HepG2 (cell line): ENCODE measurements at regions not wholly inside any gene's neighbourhood (a gene's known extent, or its start where the extent isn't known, plus 50 kb on each side); places are given as distances from the start of the nearest gene placed in this dataset.
A peak's percentile ranks its signal among the peaks of the same experiment; 100 is the strongest.

Experiments used
- ATAC-seq: fragments of 200-7000 bp; cut with Tn5 transposase; 3 replicates; pipeline ENCODE4 v1.9.1; 2020; ENCODE audit warnings: mild to moderate bottlenecking, moderate library complexity
- BruUV-seq: library from RNA; stranded (reverse); fragments of 400-500 nt; replicated peaks from 2 replicates; lab custom pipeline; 2021; lab: Mats Ljungman, UMichigan
- CTCF ChIA-PET: fragments of 300-600 bp; formaldehyde crosslinking; extraction: SDS; loops from one replicate; lab custom pipeline; 2021; ENCODE audit warnings: low total read pairs, inconsistent platforms, low intra/inter-chr PET ratio; lab: Yijun Ruan, JAX
- POLR2A ChIA-PET: fragments of 350-600 bp; sonication (Branson Sonifier 250); formaldehyde crosslinking; loops from one replicate; lab custom pipeline; 2020; ENCODE audit warnings: antibody characterized with exemption, inconsistent platforms; lab: Yijun Ruan, JAX
- DNase-seq: peaks from one replicate; pipeline ENCODE4 v3.0.0-alpha.2; 2015; ENCODE audit warnings: low spot score
- FAIRE-seq: peaks from 3 replicates; lab custom pipeline; 2011; peaks lifted over from hg19 to GRCh38; lab: Jason Lieb, UNC
- H2AFZ ChIP-seq: one replicate; pipeline ENCODE4 v1.6.1; 2011; ENCODE audit warnings: low read length, inconsistent platforms
- H3K27ac ChIP-seq: fragments of 300-600 bp; 3 replicates; pipeline ENCODE4 v1.8.0; 2011; ENCODE audit warnings: mixed run types, mild to moderate bottlenecking, mixed read lengths, low read length, inconsistent platforms; ENCODE audit not compliant: insufficient read depth; ENCODE audit errors: extremely low read length
- H3K27me3 ChIP-seq, 2 experiments: fragments of 200-600 bp in 1 of 2; 2 replicates in 1 of 2; 3 replicates in 1 of 2; pipeline versions ENCODE4 v1.6.0 to v1.8.0; 2011; ENCODE audit warnings: low read length in 2 of 2, mild to moderate bottlenecking in 2 of 2, moderate library complexity in 2 of 2, inconsistent platforms in 1 of 2; ENCODE audit not compliant: insufficient read depth in 2 of 2, control insufficient read depth in 1 of 2
- H3K36me3 ChIP-seq, 2 experiments: fragments of 200-600 bp in 1 of 2; replicated peaks in 1 of 2; 2 replicates in 1 of 2; 3 replicates in 1 of 2; pipeline versions ENCODE4 v1.5.1 to v1.8.0; 2011; ENCODE audit warnings: low read length in 2 of 2, inconsistent platforms in 1 of 2; ENCODE audit not compliant: insufficient read depth in 2 of 2, control insufficient read depth in 1 of 2
- H3K4me1 ChIP-seq: 2 replicates; pipeline ENCODE4 v1.5.1; 2012; ENCODE audit warnings: low read length, inconsistent platforms; ENCODE audit not compliant: insufficient read depth
- H3K4me2 ChIP-seq: 2 replicates; pipeline ENCODE4 v1.6.0; 2011; ENCODE audit warnings: low read depth, low read length, inconsistent platforms
- H3K4me3 ChIP-seq, 3 experiments: fragments of 200-600 bp in 1 of 3; sonication (generic), shearing (Covaris generic) in 1 of 3; replicated peaks in 1 of 3; 2 replicates each; pipeline ENCODE4 v1.5.1; 2011 to 2016; ENCODE audit warnings: low read length in 3 of 3, inconsistent platforms in 2 of 3, low read depth in 2 of 3, mild to moderate bottlenecking in 2 of 3, control low read depth in 1 of 3, mixed read lengths in 1 of 3; ENCODE audit not compliant: insufficient read depth in 1 of 3
- H3K79me2 ChIP-seq: one replicate; pipeline ENCODE4 v1.6.1; 2011; ENCODE audit warnings: low read length, inconsistent platforms; ENCODE audit not compliant: insufficient read depth
- H3K9ac ChIP-seq: 2 replicates; pipeline ENCODE4 v1.6.0; 2011; ENCODE audit warnings: mild to moderate bottlenecking, low read depth, low read length, inconsistent platforms; ENCODE audit not compliant: insufficient read depth
- H3K9me3 ChIP-seq: 2 replicates; pipeline ENCODE4 v1.5.1; 2012; ENCODE audit warnings: mild to moderate bottlenecking, low read length
- H4K20me1 ChIP-seq: 2 replicates; pipeline ENCODE4 v1.6.0; 2011; ENCODE audit warnings: inconsistent platforms, mild to moderate bottlenecking, low read length, moderate library complexity; ENCODE audit not compliant: insufficient read depth
- ELF1 ChIP-seq: sonication (generic); formaldehyde crosslinking; IDR thresholded peaks from 2 replicates; pipeline ENCODE4 v1.4.0; 2020; ENCODE audit warnings: missing genetic modification reagents
- GRHL1 ChIP-seq: sonication (generic); formaldehyde crosslinking; conservative IDR thresholded peaks from 2 replicates; pipeline ENCODE4 v1.8.0; 2022; ENCODE audit warnings: missing genetic modification reagents
- LBX2 ChIP-seq: sonication (generic); formaldehyde crosslinking; IDR thresholded peaks from 2 replicates; pipeline ENCODE4 v1.5.0; 2020; ENCODE audit warnings: missing genetic modification reagents, mild to moderate bottlenecking, borderline replicate concordance
- NFIC ChIP-seq: IDR thresholded peaks from 2 replicates; pipeline ENCODE4 v1.6.1; 2012; ENCODE audit warnings: mild to moderate bottlenecking, low read length, inconsistent platforms
- RARA ChIP-seq: IDR thresholded peaks from 2 replicates; pipeline ENCODE4 v1.6.1; 2016; ENCODE audit warnings: missing genetic modification reagents, missing compliant biosample characterization
- RBM39 ChIP-seq: fragments of 200-400 bp; formaldehyde crosslinking; IDR thresholded peaks from one replicate; pipeline ENCODE4 v1.6.1; 2018; ENCODE audit warnings: antibody characterized with exemption, mild to moderate bottlenecking, low read depth, low read length; ENCODE audit not compliant: poor library complexity, severe bottlenecking
- SATB2 ChIP-seq: sonication (generic); formaldehyde crosslinking; IDR thresholded peaks from 2 replicates; pipeline ENCODE4 v1.5.0; 2020; ENCODE audit warnings: missing genetic modification reagents
- SRSF4 ChIP-seq: fragments of 200-400 bp; formaldehyde crosslinking; IDR thresholded peaks from one replicate; pipeline ENCODE4 v1.6.1; 2018; ENCODE audit warnings: mild to moderate bottlenecking, low read depth, low read length, moderate library complexity; ENCODE audit not compliant: poor library complexity, severe bottlenecking
- ZFP1 ChIP-seq: IDR thresholded peaks from 2 replicates; pipeline ENCODE4 v1.6.1; 2016
- ZNF264 ChIP-seq: sonication (generic); formaldehyde crosslinking; IDR thresholded peaks from 2 replicates; pipeline ENCODE4 v1.4.0; 2020; ENCODE audit warnings: missing genetic modification reagents
- ZNF280D ChIP-seq: sonication (generic); formaldehyde crosslinking; IDR thresholded peaks from 2 replicates; pipeline ENCODE4 v1.5.1; 2020; ENCODE audit warnings: mild to moderate bottlenecking, missing genetic modification reagents
- ZNF296 ChIP-seq: sonication (generic); formaldehyde crosslinking; conservative IDR thresholded peaks from 2 replicates; pipeline ENCODE4 v1.5.0; 2020; ENCODE audit warnings: mild to moderate bottlenecking, missing genetic modification reagents
- ZNF644 ChIP-seq: IDR thresholded peaks from 2 replicates; pipeline ENCODE4 v1.6.1; 2016; ENCODE audit warnings: low read depth
- ZNF652 ChIP-seq: IDR thresholded peaks from 2 replicates; pipeline ENCODE4 v1.6.1; 2016; ENCODE audit warnings: low read depth, borderline replicate concordance
- ZNF7 ChIP-seq: IDR thresholded peaks from 2 replicates; pipeline ENCODE4 v1.6.1; 2016; ENCODE audit warnings: missing biosample characterization, missing genetic modification reagents
- ZNF782 ChIP-seq: sonication (generic); formaldehyde crosslinking; IDR thresholded peaks from 2 replicates; pipeline ENCODE4 v1.4.0; 2020; ENCODE audit warnings: missing genetic modification reagents, mild to moderate bottlenecking, borderline replicate concordance
- WGBS: methylation state at CpG from one replicate; pipeline ENCODE4 v1.1.6; 2017; ENCODE audit warnings: low lambda C conversion rate; 5-methylcytosine and 5-hydroxymethylcytosine counted together
- in situ Hi-C: cut with HindIII; loops from 2 replicates; pipeline ENCODE4 v1.10.0; 2017; ENCODE audit warnings: low pct_unique_long_range_greater_than_20kb; ENCODE audit not compliant: extremely low pct_ligation_motif_present
- intact Hi-C: fragments of 100-400 bp; cut with micrococcal nuclease; formaldehyde crosslinking; loops from one replicate; pipeline ENCODE4 v1.10.0; 2022; ENCODE audit not compliant: unreplicated experiment

- H3K4me2 ChIP-seq, result no peak overlapping the region
- TF ChIP-seq ZNF7 (CRISPR knock-in tag), result peak; percentile 73; the same call in 1 of the 2 replicates
- no peak for TF ChIP-seq SATB2 (CRISPR knock-in tag)
- no peak for TF ChIP-seq LBX2 (CRISPR knock-in tag)
- 0 out of 2 replicates have a peak, but pooled peaks have one; percentile 28 for TF ChIP-seq RARA (CRISPR knock-in tag)
- TF ChIP-seq ELF1 (CRISPR knock-in tag), result peak; percentile 35; the same call in 1 of the 2 replicates
- ATAC-seq, result no peak
Measured at GRCh38 chr12:5307065-5307464, 124.8 kb upstream of the NTF3 start.

GRCh38 chr12:5308216-5308615, 123.7 kb upstream of the NTF3 start:
- no peak for ATAC-seq
- no peaks in the 10 kb centered on the region for H4K20me1 ChIP-seq
- no peak for FAIRE-seq
- no peaks in the 10 kb centered on the region for H3K79me2 ChIP-seq
- H3K9ac ChIP-seq, result no peak overlapping the region
- no peaks in the 10 kb centered on the region for H3K4me1 ChIP-seq
- H2AFZ ChIP-seq, result no peak overlapping the region
- intact Hi-C loops (no loop called here), in situ Hi-C loops (no loop called here)
- no peak overlapping the region for H3K27ac ChIP-seq
- H3K4me2 ChIP-seq, result no peak overlapping the region
- DNase-seq, result no peak
- no TSS peak for BruUV-seq
- no peaks in the 10 kb centered on the region for H3K27me3 ChIP-seq
- H3K4me3 ChIP-seq, result no peak overlapping the region
- ChIA-PET POLR2A (no interaction called here), CTCF (no interaction called here)
- H3K36me3 ChIP-seq, result no peaks in the 10 kb centered on the region
- H3K9me3 ChIP-seq, result peaks cover 3% of the 10 kb centered on the region
- TF ChIP-seq ZNF652 (CRISPR knock-in tag) (no peak), GRHL1 (CRISPR knock-in tag) (no peak), ZFP1 (CRISPR knock-in tag) (no peak), ZNF264 (CRISPR knock-in tag) (no peak), ZNF296 (CRISPR knock-in tag) (no peak), ZNF644 (CRISPR knock-in tag) (no peak), NFIC (no peak), ZNF280D (CRISPR knock-in tag) (no peak), ZNF782 (CRISPR knock-in tag) (no peak), SRSF4 (no peak), RBM39 (no peak)

More at GRCh38 chr12:5307065-5307464, 124.8 kb upstream of the NTF3 start:
- H3K9ac ChIP-seq, result no peak overlapping the region
- in situ Hi-C loops, result no loop called here
- no peaks in the 10 kb centered on the region for H4K20me1 ChIP-seq
- no peaks in the 10 kb centered on the region for H3K36me3 ChIP-seq
- ChIA-PET POLR2A (no interaction called here), CTCF (no interaction called here)
- WGBS, result 5% methylated on average over 3 of the region's 3 CpGs
- BruUV-seq, result no TSS peak
- intact Hi-C loops, result no loop called here
- H3K27ac ChIP-seq, result no peak overlapping the region
- no peak overlapping the region for H2AFZ ChIP-seq
- no peaks in the 10 kb centered on the region for H3K79me2 ChIP-seq
- H3K4me1 ChIP-seq, result no peaks in the 10 kb centered on the region
- no peaks in the 10 kb centered on the region; the same call in 1 of the 2 replicates for H3K9me3 ChIP-seq
- no peaks in the 10 kb centered on the region for H3K27me3 ChIP-seq
- DNase-seq, result no peak
- FAIRE-seq, result no peak
- H3K4me3 ChIP-seq, result no peak overlapping the region
